B cell (primary cell): ENCODE measurements at regions not wholly inside any gene's neighbourhood (a gene's known extent, or its start where the extent isn't known, plus 50 kb on each side); places are given as distances from the start of the nearest gene placed in this dataset.

Source experiments
- ATAC-seq: fragments of 200-7000 bp; cut with Tn5 transposase; one replicate; pipeline ENCODE4 v1.10.0; 2021; ENCODE audit warnings: low read depth, mild to moderate bottlenecking, moderate number of reproducible peaks, moderate library complexity
- CTCF ChIA-PET: fragments of 350-600 bp; sonication (Branson Sonifier 250); formaldehyde crosslinking; loops from one replicate; lab custom pipeline; 2021; ENCODE audit warnings: antibody characterized with exemption, inconsistent platforms; lab: Charles Lee
- POLR2A ChIA-PET: fragments of 350-600 bp; sonication (Branson Sonifier 250); formaldehyde crosslinking; loops from one replicate; lab custom pipeline; 2021; ENCODE audit warnings: antibody characterized with exemption; lab: Charles Lee
- DNase-seq: peaks from one replicate; pipeline ENCODE4 v3.0.0; 2013
- H2AFZ ChIP-seq: 2 replicates; pipeline ENCODE4 v1.6.1; 2012; ENCODE audit warnings: mild to moderate bottlenecking, low read depth, low read length; ENCODE audit not compliant: insufficient read depth, poor library complexity, severe bottlenecking
- H3K27ac ChIP-seq, 2 donors: 1 replicate in 1 of 2; 2 replicates in 1 of 2; pipeline ENCODE4 v1.5.1; 2012 to 2013; ENCODE audit warnings: low read length in 2 of 2, mild to moderate bottlenecking in 2 of 2, moderate library complexity in 1 of 2
- H3K27me3 ChIP-seq, 4 experiments: fragments of 200-600 bp in 1 of 4; sonication (generic) in 1 of 4; replicated peaks in 1 of 4; 1 replicate in 2 of 4; 2 replicates in 2 of 4; pipeline versions ENCODE4 v1.6.1 to v1.7.0; 2013 to 2016; ENCODE audit warnings: low read length in 3 of 4, mild to moderate bottlenecking in 2 of 4, mixed read lengths in 1 of 4, moderate library complexity in 1 of 4; ENCODE audit not compliant: insufficient read depth in 4 of 4, control insufficient read depth in 3 of 4; ENCODE audit errors: control extremely low read depth in 1 of 4
- H3K36me3 ChIP-seq, 2 experiments: replicated peaks in 1 of 2; 1 replicate in 1 of 2; 2 replicates in 1 of 2; pipeline versions ENCODE4 v1.6.1 to v1.7.1; 2013; ENCODE audit warnings: low read length in 1 of 2; ENCODE audit not compliant: insufficient read depth in 2 of 2, control insufficient read depth in 1 of 2; ENCODE audit errors: control extremely low read depth in 1 of 2, extremely low read depth in 1 of 2
- H3K4me1 ChIP-seq, 2 donors: fragments of 200-600 bp in 1 of 2; sonication (generic) in 1 of 2; 1 replicate in 1 of 2; 2 replicates in 1 of 2; pipeline versions ENCODE4 v1.5.1 to v1.6.1; 2013 to 2017; ENCODE audit warnings: low read length in 2 of 2; ENCODE audit not compliant: control insufficient read depth in 2 of 2, insufficient read depth in 2 of 2
- H3K4me2 ChIP-seq: replicated peaks from 2 replicates; pipeline ENCODE3; 2012; ENCODE audit warnings: mild to moderate bottlenecking, low read depth, low read length; ENCODE audit not compliant: poor library complexity, severe bottlenecking
- H3K4me3 ChIP-seq, 5 experiments: fragments of 200-600 bp in 1 of 5; sonication (generic) in 1 of 5; 1 replicate in 3 of 5; 2 replicates in 2 of 5; pipeline versions ENCODE4 v1.5.1 to v1.7.0; 2011 to 2016; ENCODE audit warnings: low read length in 4 of 5, mild to moderate bottlenecking in 4 of 5, low read depth in 2 of 5, control low read depth in 1 of 5, moderate library complexity in 1 of 5; ENCODE audit not compliant: insufficient read depth in 1 of 5; ENCODE audit errors: control extremely low read depth in 1 of 5, extremely low read depth in 1 of 5
- H3K79me2 ChIP-seq: fragments of 200-600 bp; sonication (generic); one replicate; pipeline ENCODE4 v1.6.0; 2016; ENCODE audit warnings: low read length; ENCODE audit not compliant: control insufficient read depth, insufficient read depth
- H3K9ac ChIP-seq: fragments of 200-600 bp; sonication (generic); 2 replicates; pipeline ENCODE4 v1.6.1; 2017; ENCODE audit warnings: mild to moderate bottlenecking, low read length, moderate library complexity
- H3K9me3 ChIP-seq, 3 donors: one replicate each; pipeline versions ENCODE4 v1.6.1 to v1.7.1; 2013; ENCODE audit warnings: low read length in 2 of 3; ENCODE audit not compliant: control insufficient read depth in 2 of 3, insufficient read depth in 1 of 3; ENCODE audit errors: control extremely low read depth in 1 of 3
- H4K20me1 ChIP-seq: 2 replicates; pipeline ENCODE4 v1.6.0; 2012; ENCODE audit warnings: mild to moderate bottlenecking, low read length; ENCODE audit not compliant: insufficient read depth, control insufficient read depth, poor library complexity, severe bottlenecking
- H3K27ac Mint-ChIP-seq: one replicate; pipeline ENCODE4 v1.8.0; 2021; ENCODE audit warnings: mixed read lengths
- H3K27me3 Mint-ChIP-seq: one replicate; pipeline ENCODE4 v1.8.0; 2021; ENCODE audit warnings: mixed read lengths
- H3K4me1 Mint-ChIP-seq: one replicate; pipeline ENCODE4 v1.8.0; 2021; ENCODE audit warnings: mixed read lengths
- H3K4me3 Mint-ChIP-seq: one replicate; pipeline ENCODE4 v1.8.0; 2021; ENCODE audit warnings: mixed read lengths
- H3K9me3 Mint-ChIP-seq: one replicate; pipeline ENCODE4 v1.8.0; 2022; ENCODE audit warnings: mixed read lengths; ENCODE audit not compliant: insufficient read depth
- EZH2 ChIP-seq: IDR thresholded peaks from 2 replicates; pipeline ENCODE4 v1.6.1; 2012; ENCODE audit warnings: borderline replicate concordance, low read depth, mild to moderate bottlenecking, moderate library complexity, low read length; ENCODE audit not compliant: insufficient read depth, poor library complexity, severe bottlenecking
- WGBS: methylation state at CpG from one replicate; pipeline ENCODE4 v1.1.5; 2013; ENCODE audit warnings: missing lambda C conversion rate; ENCODE audit not compliant: insufficient coverage; 5-methylcytosine and 5-hydroxymethylcytosine counted together
- intact Hi-C: fragments of 100-400 bp; cut with micrococcal nuclease; formaldehyde crosslinking; loops from one replicate; pipeline ENCODE4 v1.10.0; 2022
- TF ChIP-seq, protein P1 (sequence below): fragments of 200-600 bp; IDR thresholded peaks from one replicate; pipeline ENCODE4 v1.8.0; 2022; ENCODE audit warnings: antibody characterized with exemption, mild to moderate bottlenecking

DNA sequence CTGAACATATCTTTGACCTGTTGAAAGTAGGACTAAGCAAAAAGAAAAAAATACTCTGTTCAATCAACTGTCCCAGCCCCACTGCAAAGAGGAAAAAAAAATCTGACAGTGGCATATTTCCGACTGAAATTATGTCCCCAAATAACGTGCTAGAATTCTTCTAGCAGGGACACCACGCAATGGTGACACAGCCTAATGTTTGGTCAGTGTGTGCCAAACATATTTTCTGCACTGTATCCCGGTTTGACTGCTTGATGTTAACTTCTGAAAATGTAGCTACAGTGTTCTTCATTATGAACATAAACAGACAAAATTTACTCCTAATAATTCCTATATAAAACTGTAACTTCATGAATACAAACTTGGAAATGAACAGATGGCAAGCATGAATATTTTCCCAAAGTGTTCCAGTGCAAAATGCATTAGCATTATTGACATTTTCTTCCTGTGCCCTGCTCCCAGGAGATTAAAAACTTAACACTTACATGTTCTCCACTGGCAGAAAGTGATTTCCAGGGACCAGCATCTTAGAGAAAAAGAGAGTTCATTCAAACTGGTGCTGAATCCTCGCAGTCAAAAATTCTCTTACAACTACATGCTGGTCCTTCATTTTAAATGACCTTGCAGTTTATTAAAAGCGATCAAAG is 72.4 kb upstream of the SYT1 start:
- TF ChIP-seq EZH2 = no peak
- Histone ChIP-seq H3K4me3 (no peak overlapping the region), H3K4me2 (no peak overlapping the region), H3K27me3 (no peaks in the 10 kb centered on the region), H3K36me3 (no peaks in the 10 kb centered on the region), H3K9ac (no peak overlapping the region), H3K27ac (no peak overlapping the region), H2AFZ (no peak overlapping the region), H4K20me1 (no peaks in the 10 kb centered on the region), H3K79me2 (no peaks in the 10 kb centered on the region), H3K9me3 (no peaks in the 10 kb centered on the region), H3K4me1 (no peaks in the 10 kb centered on the region)
- DNase-seq (no peak), ATAC-seq (no peak)
- no peaks in the 10 kb centered on the region for H3K9me3 Mint-ChIP-seq
- ChIA-PET CTCF (no interaction called here), POLR2A (no interaction called here)
- no peaks in the 10 kb centered on the region for H3K4me1 Mint-ChIP-seq
- no peaks in the 10 kb centered on the region for H3K27me3 Mint-ChIP-seq
- intact Hi-C loops = no loop called here
- no peak overlapping the region for H3K4me3 Mint-ChIP-seq
- 85% methylated on average over 2 of the region's 6 CpGs for WGBS
- H3K27ac Mint-ChIP-seq = no peak overlapping the region

DNA sequence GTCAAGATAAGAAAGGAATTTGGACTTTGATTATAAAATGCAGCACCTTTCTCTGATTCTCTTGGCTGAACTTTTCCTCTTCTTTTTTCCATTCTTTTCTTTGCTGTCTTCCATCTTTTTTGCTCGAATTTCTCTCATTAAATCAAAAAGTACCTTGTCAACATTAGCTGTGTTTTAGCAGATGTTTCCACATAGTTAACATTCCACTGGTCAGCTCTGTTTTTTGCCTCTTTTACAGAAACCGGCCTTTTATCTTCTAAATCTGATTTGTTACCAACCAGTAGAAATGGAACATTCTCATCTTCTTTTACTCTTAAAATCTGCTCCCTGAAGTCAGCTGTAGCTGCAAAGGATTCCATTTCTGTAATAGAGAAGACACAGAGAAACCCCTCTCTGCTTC is 71.1 kb upstream of the SYT1 start:
- Histone ChIP-seq H3K36me3 (no peaks in the 10 kb centered on the region), H2AFZ (no peak overlapping the region), H3K79me2 (no peaks in the 10 kb centered on the region), H3K9me3 (no peaks in the 10 kb centered on the region), H3K4me2 (no peak overlapping the region), H3K9ac (no peak overlapping the region), H4K20me1 (no peaks in the 10 kb centered on the region), H3K27ac (no peak overlapping the region), H3K4me3 (no peak overlapping the region), H3K27me3 (no peaks in the 10 kb centered on the region), H3K4me1 (no peaks in the 10 kb centered on the region)
- 80% methylated on average over 2 of the region's 2 CpGs for WGBS
- H3K4me3 Mint-ChIP-seq = no peak overlapping the region
- H3K4me1 Mint-ChIP-seq = no peaks in the 10 kb centered on the region
- TF ChIP-seq, protein P1, sequence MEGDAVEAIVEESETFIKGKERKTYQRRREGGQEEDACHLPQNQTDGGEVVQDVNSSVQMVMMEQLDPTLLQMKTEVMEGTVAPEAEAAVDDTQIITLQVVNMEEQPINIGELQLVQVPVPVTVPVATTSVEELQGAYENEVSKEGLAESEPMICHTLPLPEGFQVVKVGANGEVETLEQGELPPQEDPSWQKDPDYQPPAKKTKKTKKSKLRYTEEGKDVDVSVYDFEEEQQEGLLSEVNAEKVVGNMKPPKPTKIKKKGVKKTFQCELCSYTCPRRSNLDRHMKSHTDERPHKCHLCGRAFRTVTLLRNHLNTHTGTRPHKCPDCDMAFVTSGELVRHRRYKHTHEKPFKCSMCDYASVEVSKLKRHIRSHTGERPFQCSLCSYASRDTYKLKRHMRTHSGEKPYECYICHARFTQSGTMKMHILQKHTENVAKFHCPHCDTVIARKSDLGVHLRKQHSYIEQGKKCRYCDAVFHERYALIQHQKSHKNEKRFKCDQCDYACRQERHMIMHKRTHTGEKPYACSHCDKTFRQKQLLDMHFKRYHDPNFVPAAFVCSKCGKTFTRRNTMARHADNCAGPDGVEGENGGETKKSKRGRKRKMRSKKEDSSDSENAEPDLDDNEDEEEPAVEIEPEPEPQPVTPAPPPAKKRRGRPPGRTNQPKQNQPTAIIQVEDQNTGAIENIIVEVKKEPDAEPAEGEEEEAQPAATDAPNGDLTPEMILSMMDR = no peak
- TF ChIP-seq EZH2 = no peak
- no peak overlapping the region for H3K27ac Mint-ChIP-seq
- CTCF ChIA-PET = no interaction called here
- H3K27me3 Mint-ChIP-seq = no peaks in the 10 kb centered on the region
- intact Hi-C loops = no loop called here
- no peak for DNase-seq
- ATAC-seq = no peak
- POLR2A ChIA-PET = no interaction called here
- H3K9me3 Mint-ChIP-seq = no peaks in the 10 kb centered on the region
